ENCODE measurements at regions not wholly inside any gene's neighbourhood (a gene's known extent, or its start where the extent isn't known, plus 50 kb on each side); places are given as distances from the start of the nearest gene placed in this dataset.
"Not testable (repeated sequence)": the region's sequence is repeated elsewhere in the genome, so short reads cannot be mapped to it uniquely, and the experiment has no call there.

DNA sequence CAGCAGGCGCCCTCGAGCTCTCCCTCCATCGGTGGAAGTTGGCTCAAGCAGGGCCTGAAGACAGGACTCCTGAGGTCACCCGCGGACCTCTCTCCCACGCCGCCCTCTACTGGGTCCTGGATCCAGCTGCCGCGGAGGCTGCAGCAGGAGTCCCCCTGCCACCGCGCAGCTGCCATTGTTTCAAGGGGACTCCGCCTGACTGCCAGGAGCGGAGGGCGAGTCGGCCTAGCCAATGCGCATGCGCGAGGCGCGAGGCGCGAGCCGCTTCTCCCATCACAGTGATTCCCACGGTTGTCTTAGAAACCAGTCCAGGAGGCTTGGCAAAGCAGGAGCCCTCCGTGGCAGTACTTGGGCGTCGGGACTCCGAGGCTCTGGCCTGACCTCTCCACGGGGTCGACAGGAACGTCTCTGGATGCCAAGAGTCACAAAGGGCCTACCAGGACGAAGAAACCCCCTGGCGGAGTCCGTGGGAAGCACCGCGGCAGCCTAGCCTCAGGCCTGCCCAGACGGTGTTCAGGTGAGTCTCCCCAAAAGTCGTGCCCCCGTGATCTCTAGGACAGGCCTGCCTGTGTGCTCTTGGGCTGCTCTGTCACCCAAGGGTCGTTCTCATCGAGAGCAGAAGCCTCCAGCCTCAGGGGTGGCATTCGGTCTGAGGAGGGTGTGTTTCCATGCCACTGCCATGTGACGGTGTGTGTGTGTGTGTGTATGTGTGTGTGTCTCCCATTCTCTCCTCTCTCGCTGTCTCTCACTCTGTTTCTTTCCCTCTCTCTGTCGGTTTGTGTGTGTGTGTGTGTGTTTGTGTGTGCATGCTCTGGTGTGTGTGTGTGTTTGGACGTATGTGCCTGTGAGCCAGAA lies 290.6 kb upstream of the ZNF337 start:
- peak overlapping the region; percentile 78 for H3K4me2 ChIP-seq (ENCODE audit: insufficient read depth, low read length)
- DNase-seq (ENCODE audit: insufficient read length, low spot score, missing footprints): peak; percentile 75
- H3K36me3 ChIP-seq (ENCODE audit: insufficient read depth, low read length): no peaks in the 10 kb centered on the region
- H3K9me3 ChIP-seq (ENCODE audit: low read depth, low read length): no peaks in the 10 kb centered on the region
- no peak overlapping the region for H3K27ac ChIP-seq (ENCODE audit: low read depth, low read length)
- H2AFZ ChIP-seq (ENCODE audit: low read length): peak overlapping the region; percentile 88
- no peaks in the 10 kb centered on the region for H3K27me3 ChIP-seq (ENCODE audit: insufficient read depth, low read length)
- no peaks in the 10 kb centered on the region for H3K4me1 ChIP-seq (ENCODE audit: insufficient read depth, low read length)
- H3K79me2 ChIP-seq (ENCODE audit: insufficient read depth, low read length): no peaks in the 10 kb centered on the region
- TF ChIP-seq, protein P1, sequence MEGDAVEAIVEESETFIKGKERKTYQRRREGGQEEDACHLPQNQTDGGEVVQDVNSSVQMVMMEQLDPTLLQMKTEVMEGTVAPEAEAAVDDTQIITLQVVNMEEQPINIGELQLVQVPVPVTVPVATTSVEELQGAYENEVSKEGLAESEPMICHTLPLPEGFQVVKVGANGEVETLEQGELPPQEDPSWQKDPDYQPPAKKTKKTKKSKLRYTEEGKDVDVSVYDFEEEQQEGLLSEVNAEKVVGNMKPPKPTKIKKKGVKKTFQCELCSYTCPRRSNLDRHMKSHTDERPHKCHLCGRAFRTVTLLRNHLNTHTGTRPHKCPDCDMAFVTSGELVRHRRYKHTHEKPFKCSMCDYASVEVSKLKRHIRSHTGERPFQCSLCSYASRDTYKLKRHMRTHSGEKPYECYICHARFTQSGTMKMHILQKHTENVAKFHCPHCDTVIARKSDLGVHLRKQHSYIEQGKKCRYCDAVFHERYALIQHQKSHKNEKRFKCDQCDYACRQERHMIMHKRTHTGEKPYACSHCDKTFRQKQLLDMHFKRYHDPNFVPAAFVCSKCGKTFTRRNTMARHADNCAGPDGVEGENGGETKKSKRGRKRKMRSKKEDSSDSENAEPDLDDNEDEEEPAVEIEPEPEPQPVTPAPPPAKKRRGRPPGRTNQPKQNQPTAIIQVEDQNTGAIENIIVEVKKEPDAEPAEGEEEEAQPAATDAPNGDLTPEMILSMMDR (IDR thresholded peaks at IDR 0.05; ENCODE audit: extremely low read depth, low read depth, low read length): peak; percentile 25
- H4K20me1 ChIP-seq (ENCODE audit: insufficient read depth, low read length): no peaks in the 10 kb centered on the region
- peak overlapping the region; percentile 58 for H3K4me3 ChIP-seq (ENCODE audit: insufficient read depth, low read length)

DNA sequence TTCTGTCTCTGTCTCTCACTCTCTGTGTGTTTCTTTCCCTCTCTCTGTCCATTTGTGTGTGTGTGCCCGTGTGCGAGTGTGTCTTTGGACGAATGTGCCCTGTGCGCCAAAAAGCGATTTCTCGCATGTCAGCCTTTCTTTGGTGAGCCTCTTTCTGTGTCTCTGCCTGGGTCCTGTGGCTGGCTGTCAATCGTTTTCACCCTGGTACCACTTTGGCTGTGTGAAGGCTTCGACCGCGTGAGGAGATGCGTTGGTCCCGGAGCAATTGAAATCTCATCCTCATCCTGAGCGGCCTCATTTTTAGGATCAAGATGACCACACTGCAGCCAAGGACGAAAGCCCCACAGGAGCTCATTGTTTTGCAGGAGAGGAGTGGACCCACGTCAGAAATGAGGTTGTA lies 288.9 kb upstream of the ZNF337 start:
- Histone ChIP-seq H3K4me3 (ENCODE audit: insufficient read depth, low read length) (no peak overlapping the region), H3K79me2 (ENCODE audit: insufficient read depth, low read length) (no peaks in the 10 kb centered on the region), H4K20me1 (ENCODE audit: insufficient read depth, low read length) (no peaks in the 10 kb centered on the region), H3K4me2 (ENCODE audit: insufficient read depth, low read length) (no peak overlapping the region), H3K4me1 (ENCODE audit: insufficient read depth, low read length) (no peaks in the 10 kb centered on the region), H2AFZ (ENCODE audit: low read length) (no peak overlapping the region), H3K36me3 (ENCODE audit: insufficient read depth, low read length) (no peaks in the 10 kb centered on the region), H3K27me3 (ENCODE audit: insufficient read depth, low read length) (no peaks in the 10 kb centered on the region), H3K27ac (ENCODE audit: low read depth, low read length) (no peak overlapping the region), H3K9me3 (ENCODE audit: low read depth, low read length) (no peaks in the 10 kb centered on the region)
- no peak for DNase-seq (ENCODE audit: insufficient read length, low spot score, missing footprints)
- TF ChIP-seq, protein P1 (IDR thresholded peaks at IDR 0.05; ENCODE audit: extremely low read depth, low read depth, low read length): no peak

DNA sequence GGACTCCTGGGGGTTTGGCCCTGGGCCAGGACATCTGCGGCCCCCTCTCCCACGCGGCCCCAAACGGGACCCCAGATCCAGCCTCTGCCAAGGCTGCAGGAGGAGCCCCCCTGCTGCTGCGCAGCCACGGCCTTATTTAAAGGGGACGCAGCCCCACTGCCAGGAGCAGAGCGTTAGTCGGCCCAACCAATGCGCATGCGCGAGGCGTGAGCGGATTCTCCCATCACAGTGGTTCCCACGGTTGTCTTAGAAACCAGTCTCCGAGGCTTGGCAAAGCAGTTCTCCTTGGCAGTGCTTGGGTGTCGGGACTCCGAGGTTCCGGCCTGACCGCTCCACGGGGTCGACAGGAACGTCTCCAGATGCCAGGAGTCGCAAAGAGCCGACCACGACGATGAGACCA lies 288.3 kb upstream of the ZNF337 start:
- Histone ChIP-seq H3K79me2 (ENCODE audit: insufficient read depth, low read length) (no peaks in the 10 kb centered on the region), H4K20me1 (ENCODE audit: insufficient read depth, low read length) (no peaks in the 10 kb centered on the region), H3K4me2 (ENCODE audit: insufficient read depth, low read length) (peak overlapping the region; percentile 51), H3K9me3 (ENCODE audit: low read depth, low read length) (no peaks in the 10 kb centered on the region), H3K4me1 (ENCODE audit: insufficient read depth, low read length) (no peaks in the 10 kb centered on the region), H3K4me3 (ENCODE audit: insufficient read depth, low read length) (peak overlapping the region; percentile 62), H2AFZ (ENCODE audit: low read length) (peak overlapping the region; percentile 35), H3K36me3 (ENCODE audit: insufficient read depth, low read length) (no peaks in the 10 kb centered on the region), H3K27me3 (ENCODE audit: insufficient read depth, low read length) (no peaks in the 10 kb centered on the region), H3K27ac (ENCODE audit: low read depth, low read length) (no peak overlapping the region)
- peak; percentile 72 for DNase-seq (ENCODE audit: insufficient read length, low spot score, missing footprints)
- TF ChIP-seq, protein P1 (IDR thresholded peaks at IDR 0.05; ENCODE audit: extremely low read depth, low read depth, low read length): no peak

DNA sequence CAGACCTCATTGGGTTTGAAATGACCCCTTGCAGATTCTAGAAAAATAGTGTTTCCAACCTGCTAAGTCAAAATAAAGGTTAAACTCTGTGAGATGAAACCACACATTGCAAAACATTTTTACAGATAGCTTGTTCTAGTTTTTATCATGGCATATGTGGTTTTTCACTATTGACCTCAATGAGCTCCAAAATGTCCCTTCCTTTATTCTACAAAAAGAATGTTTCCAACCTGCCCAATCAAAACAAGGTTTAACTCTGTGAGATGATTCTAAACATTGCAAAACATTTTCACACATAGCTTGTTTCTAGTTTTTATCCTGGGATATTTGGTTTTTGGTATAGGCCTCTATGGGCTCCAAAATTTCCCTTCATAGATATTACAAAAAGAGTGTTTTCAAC lies 286.0 kb upstream of the ZNF337 start:
- H3K4me3 ChIP-seq (ENCODE audit: insufficient read depth, low read length); H3K4me2 ChIP-seq (ENCODE audit: insufficient read depth, low read length); H3K9me3 ChIP-seq (ENCODE audit: low read depth, low read length); H3K79me2 ChIP-seq (ENCODE audit: insufficient read depth, low read length); H4K20me1 ChIP-seq (ENCODE audit: insufficient read depth, low read length); H3K27me3 ChIP-seq (ENCODE audit: insufficient read depth, low read length); H3K27ac ChIP-seq (ENCODE audit: low read depth, low read length); DNase-seq (ENCODE audit: insufficient read length, low spot score, missing footprints); H2AFZ ChIP-seq (ENCODE audit: low read length); H3K36me3 ChIP-seq (ENCODE audit: insufficient read depth, low read length); H3K4me1 ChIP-seq (ENCODE audit: insufficient read depth, low read length): not testable (repeated sequence)

DNA sequence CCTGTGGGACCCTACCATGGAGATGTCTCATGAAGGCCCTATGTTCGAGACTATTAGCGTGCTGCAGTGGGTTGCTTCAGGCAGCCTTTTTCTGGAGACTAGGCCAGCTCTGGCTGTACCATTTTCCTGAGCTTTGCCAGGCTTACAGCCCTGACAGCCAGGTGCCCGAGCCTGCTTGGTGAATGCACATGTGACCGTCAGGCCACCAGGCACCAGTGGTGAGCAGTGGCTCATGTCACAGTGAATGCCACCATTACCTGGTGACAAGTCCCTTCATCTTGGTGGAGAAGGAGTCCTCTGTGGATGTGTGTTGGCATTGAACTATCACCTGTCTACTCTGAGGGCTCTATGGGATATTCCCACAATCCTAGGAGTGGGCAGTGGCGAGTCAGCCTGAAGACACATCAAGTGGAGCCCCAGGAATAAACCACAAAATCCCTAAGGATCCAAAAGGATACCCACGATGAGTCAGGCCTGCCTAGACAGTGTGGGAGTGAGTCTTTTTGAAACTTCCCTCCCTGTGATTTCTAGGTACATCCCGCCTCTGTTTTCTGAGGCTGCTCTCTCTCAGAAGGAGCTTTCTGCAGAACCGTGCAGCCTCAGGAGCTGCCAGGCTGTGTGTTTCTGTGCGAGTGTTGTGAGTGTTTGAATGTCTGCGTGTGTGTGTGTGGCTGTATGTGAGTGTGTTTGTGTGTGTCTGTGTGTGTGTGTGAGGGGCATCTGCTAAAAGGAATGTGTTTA lies 282.0 kb upstream of the ZNF337 start:
- H4K20me1 ChIP-seq (ENCODE audit: insufficient read depth, low read length); H3K36me3 ChIP-seq (ENCODE audit: insufficient read depth, low read length); H3K4me3 ChIP-seq (ENCODE audit: insufficient read depth, low read length); H3K9me3 ChIP-seq (ENCODE audit: low read depth, low read length); H3K4me1 ChIP-seq (ENCODE audit: insufficient read depth, low read length); H2AFZ ChIP-seq (ENCODE audit: low read length); H3K27me3 ChIP-seq (ENCODE audit: insufficient read depth, low read length); H3K79me2 ChIP-seq (ENCODE audit: insufficient read depth, low read length); H3K4me2 ChIP-seq (ENCODE audit: insufficient read depth, low read length); H3K27ac ChIP-seq (ENCODE audit: low read depth, low read length); DNase-seq (ENCODE audit: insufficient read length, low spot score, missing footprints): not testable (repeated sequence)

DNA sequence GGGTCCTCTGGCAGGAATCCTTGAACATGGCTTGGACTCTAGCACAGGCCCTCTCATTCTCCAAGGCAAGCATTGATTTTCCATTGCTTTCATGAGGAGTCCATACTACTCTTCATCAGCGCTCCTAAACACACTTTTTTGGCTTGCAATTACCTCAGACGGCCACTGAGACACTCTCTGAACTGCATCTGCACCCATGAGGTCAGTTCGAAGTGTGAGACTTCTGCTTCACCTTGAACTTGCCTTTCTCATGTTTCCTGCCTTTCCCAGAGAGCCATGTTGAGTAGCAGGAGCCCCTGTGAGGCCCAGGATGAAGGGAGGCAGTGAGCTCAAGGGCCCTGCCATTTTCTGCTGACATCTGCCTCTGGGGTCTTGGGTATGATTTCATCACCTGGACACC lies 279.2 kb upstream of the ZNF337 start:
- not testable (repeated sequence) for H3K4me2 ChIP-seq (ENCODE audit: insufficient read depth, low read length); H3K27ac ChIP-seq (ENCODE audit: low read depth, low read length); H2AFZ ChIP-seq (ENCODE audit: low read length); H3K4me1 ChIP-seq (ENCODE audit: insufficient read depth, low read length); H3K27me3 ChIP-seq (ENCODE audit: insufficient read depth, low read length); DNase-seq (ENCODE audit: insufficient read length, low spot score, missing footprints); H3K4me3 ChIP-seq (ENCODE audit: insufficient read depth, low read length); H3K79me2 ChIP-seq (ENCODE audit: insufficient read depth, low read length); H4K20me1 ChIP-seq (ENCODE audit: insufficient read depth, low read length); H3K36me3 ChIP-seq (ENCODE audit: insufficient read depth, low read length); H3K9me3 ChIP-seq (ENCODE audit: low read depth, low read length)

All from osteoblast (primary cell).